ENCODE measurements at regions not wholly inside any gene's neighbourhood (a gene's known extent, or its start where the extent isn't known, plus 50 kb on each side); places are given as distances from the start of the nearest gene placed in this dataset.

- no peak for TF ChIP-seq CTCF (IDR thresholded peaks at IDR 0.05)
- TF ChIP-seq POLR2A (IDR thresholded peaks at IDR 0.05) = no peak
Observed at GRCh38 chrX:121216641-121217374, 169.4 kb downstream of the GLUD2 start.

Data from prostate gland (tissue), 2 donors.